GM19463 (cell line): ENCODE measurements at regions not wholly inside any gene's neighbourhood (a gene's known extent, or its start where the extent isn't known, plus 50 kb on each side); places are given as distances from the start of the nearest gene placed in this dataset.

Experiments
- ATAC-seq: cut with Tn5 transposase; IDR thresholded peaks from one replicate; pipeline ENCODE4 v1.9.1; 2021; ENCODE audit warnings: mild to moderate bottlenecking, moderate library complexity; ENCODE audit not compliant: unreplicated experiment

DNA sequence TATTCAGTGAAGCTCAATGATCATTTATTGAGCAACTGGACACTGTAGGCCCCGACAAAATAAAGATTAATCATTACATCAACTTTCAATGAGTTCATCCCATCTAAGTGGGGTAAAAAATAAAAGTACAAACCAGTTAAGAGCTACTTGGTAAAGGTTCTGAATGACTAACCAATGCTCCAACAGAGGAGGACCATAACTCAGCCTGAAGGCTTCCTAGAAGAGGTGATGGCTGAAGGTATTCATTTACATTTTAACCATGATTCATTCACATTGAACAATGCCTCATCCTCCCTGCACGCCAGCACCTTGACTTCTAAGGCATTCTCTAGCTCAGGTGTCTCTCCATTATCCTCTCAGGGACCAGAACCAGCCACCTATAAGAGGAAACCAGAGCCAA, 201.4 kb downstream of the ZNF462 start:
- no peak for ATAC-seq

DNA sequence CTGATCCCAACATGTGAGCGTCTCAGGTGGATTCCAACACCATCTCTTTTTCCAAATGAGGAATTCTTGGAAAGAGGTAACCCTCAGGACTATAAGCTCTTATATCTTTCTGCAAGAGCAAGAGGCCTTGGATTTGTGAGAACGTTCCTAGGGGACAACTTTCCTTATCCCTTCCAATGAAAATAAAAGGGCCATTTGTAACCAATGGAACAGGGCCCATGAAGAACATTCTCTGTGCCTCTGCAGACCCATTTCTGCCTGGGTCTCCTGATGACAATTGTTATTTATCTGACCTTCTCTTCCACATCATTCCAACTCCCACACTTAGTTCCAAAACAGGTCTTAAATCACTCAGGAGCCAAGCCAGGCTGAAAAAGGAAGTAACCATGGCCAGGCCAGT, 202.6 kb downstream of the ZNF462 start:
- no peak for ATAC-seq

DNA sequence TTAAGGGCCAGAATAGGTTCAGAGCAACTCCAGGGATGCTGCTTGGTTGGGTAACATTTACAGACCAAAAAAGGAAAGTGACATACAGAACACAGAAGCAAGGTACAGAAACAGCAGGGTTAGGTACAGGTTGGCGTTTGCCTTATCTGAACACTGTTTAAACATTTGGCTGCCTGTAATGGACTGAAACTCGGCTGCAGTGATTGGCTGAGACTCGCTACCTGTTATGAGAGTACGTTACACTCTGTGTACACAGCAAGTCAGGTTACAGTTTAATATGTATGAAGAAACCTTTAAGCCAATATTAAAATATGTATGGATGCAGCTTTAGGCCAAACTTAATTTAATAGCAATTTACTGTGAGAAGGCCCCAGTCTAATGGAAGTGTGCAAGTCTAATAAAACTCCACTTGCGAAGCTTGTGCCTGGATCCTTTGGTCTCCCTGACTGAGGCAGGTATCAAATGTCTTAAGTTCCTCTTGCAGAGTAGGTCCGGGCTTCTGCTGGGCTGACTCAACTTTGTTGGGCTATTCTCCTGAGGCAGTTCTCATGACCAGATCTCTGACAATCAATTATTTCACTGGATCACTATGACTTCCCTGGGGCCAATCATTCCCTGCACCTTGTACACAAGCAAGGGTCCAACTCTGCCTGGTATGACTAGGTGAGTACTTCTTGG, 204.9 kb downstream of the ZNF462 start:
- ATAC-seq: no peak

DNA sequence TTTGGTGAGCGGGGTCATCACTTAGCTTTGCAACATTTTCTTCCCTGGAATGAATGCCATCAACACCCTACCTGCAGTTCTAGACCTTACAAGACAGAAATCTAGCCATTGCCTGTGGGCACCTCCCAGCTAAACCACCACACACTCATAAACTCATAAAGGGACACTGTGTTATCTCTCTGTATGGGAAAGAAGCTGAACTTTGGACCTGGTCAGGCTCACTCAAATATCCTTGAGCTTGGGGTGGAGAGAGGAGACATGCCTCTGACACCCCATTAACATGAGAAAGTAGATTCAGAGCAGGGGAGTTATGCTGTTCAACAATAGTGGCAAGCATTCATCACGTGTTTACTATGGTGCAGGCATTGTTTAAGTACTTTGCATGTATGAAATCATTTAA, 205.6 kb downstream of the ZNF462 start:
- no peak for ATAC-seq

DNA sequence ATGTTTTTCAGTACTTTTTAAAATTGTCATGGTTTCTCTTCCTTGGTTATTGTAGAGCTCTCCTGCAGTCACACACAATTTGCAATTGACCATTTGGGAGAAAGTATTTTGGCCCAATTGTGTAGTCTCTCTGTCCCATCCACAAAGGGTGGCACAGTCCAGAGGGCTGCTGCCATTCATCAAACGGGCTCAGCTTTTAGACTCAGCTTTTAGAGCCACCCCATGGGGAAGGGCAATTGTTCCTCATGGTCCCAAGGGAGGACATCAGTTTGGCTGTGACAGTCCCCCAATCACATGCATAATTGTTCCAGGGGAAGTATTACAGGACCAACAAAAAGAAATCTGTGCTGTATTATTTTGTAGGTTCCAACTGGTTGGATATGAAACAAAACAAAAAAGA, 207.6 kb downstream of the ZNF462 start:
- no peak for ATAC-seq

DNA sequence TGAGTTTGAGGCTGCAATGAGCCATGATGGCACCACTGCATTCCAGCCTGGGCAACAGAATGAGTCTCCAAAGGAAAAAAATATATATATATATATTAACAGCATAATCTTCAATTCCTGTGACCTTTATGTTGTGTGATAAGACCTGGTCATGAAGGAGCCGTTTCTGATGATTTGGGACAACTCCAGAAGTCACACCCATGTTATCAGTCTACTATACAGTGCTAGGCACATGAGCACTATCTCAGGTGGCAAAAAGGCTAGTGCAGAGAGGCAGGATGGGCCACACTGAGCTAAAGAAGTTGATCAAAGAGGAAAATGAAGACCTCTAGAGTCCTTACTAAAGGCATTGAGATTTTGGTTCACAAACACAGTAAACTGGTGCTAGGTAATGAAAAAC, 205.0 kb upstream of the RAD23B start:
- no peak for ATAC-seq

DNA sequence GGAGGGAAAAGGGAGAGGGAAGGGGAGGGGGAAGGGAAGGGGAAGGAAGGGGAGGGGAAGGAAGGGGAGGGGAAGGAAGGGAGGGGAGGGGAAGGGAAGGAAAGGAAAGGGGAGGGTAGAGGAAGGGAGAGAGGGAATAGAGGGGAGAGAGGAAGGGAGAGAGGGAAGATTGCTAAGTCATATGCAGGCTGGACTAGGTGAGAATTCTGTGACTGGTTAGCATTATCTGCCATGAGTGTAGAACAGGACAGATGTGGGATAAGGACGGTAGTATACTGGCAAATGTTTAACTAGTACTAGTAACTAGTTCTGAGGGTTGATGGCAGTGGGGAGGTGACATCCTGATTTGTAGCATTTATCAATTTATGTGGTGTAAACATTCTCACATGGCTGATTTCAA, 203.5 kb upstream of the RAD23B start:
- no peak for ATAC-seq

DNA sequence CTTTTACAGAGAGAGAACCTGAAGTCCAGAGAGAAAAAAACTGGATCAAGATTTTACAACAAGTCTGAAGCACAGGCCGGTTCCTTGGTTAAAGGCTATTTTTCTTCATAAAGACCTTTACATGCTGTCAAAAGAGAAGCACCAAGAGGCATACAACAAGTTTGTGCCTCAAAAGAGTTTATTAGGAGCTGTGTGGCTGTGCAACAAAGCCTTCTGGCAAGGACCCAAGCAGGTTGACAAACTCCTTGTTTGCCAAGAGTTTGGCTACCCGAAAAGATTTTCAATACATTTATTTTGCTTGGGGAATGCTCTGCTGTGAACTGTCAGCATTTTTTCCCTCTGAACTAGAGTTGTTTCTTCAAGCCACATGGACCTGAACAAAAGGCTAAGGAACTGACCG, 202.9 kb upstream of the RAD23B start:
- no peak for ATAC-seq

DNA sequence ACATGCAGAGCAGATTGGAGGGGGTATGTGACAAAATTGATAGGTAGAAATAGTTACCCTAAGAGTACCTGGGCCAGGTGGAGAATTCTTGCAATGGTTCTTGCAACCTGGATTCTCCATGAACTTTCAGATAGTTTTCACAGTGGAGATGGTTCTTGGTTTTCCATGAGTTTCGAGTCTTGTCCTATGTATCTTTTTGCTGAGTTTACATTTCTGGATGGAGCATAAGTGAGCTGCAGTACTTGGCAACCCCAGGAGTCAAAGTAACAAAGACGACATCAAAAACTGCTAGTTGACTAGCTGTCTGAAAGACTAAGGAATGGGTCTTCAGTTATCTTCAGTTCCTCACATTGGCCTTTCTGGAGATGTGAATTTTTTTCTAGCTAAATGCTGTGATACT, 196.6 kb upstream of the RAD23B start:
- ATAC-seq: no peak

DNA sequence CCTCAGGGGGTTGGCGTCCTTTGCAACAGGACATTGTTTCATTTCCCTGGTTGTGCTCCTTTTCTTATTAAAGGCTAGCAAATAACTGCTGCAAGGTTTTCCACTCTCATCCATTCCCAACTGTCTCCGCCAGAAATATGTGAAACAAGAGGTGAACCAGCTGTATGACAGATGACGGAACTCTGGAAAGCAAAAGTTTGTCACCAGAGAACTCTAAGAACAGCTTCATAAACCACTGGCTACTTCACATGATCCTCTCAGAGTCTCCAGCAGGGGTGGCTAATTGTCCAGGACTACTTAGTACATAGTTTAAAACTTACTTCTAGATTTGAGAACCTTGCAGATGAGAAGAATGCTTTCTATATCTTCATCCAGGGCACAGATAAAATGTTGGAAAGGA, 195.9 kb upstream of the RAD23B start:
- ATAC-seq: no peak

DNA sequence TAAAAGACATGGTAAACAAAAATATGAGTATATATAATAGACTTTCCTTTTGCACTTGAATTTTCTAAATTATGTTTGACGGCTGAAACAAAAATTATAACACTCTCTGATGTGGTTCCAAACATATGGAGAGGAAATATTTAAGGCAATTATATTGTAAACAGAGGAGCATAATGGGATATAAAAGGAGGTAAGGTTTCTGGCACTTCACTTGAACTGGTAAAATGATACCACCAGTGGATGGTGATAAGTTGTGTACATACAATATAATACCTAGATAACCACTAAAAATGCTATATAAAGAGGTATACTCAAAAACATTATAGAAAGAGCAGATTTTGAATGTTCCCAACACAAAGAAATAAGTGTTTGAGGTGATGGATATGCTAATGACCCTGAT, 192.9 kb upstream of the RAD23B start:
- no peak for ATAC-seq

DNA sequence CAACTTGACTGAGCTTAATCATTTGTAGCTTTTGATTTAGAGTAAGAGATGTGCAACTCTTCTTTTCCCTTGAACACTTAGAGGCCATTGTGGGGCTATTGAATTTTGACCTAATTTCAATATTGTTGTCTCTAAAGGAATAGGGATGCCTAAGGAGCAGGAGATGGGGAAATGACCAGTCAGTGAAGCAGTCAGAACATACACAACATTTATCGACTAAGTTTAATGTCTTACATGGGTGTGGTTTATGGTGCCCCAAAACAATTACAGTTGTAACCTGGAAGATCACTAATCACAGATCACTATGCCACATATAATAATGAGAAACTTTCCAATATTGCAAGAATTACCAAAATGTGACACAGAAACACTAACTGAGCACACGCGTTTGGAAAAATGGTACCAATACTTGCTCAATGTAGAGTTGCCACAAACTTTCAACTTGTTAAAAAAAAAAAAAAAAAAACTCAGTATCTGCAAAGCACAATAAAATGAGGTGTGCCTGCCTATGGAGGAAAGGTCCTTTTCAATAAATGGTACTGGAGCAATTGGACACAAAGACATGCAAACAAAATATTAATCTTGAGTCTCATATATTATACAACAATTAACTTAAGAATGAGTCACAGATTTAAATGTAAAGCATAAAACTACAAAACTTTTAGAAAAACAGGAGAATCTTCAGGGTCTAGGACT, 189.6 kb upstream of the RAD23B start:
- ATAC-seq: no peak

DNA sequence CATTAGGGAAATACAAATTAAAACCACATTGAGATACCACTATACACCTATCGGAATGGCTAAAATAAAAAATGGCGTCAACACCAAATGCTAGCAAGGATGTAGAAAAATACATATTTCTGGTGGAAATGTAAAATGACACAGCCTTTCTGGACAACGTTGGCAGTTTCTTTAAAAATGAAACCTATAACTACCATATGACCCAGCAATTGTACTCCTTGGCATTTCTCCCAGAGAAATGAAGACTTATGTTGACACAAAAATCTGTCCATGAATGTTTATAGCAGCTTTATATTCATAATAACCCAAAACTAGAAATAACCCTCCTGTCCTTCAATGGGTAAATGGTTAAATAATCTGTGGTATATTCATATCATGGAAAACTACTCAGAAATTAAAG, 188.7 kb upstream of the RAD23B start:
- ATAC-seq: no peak

DNA sequence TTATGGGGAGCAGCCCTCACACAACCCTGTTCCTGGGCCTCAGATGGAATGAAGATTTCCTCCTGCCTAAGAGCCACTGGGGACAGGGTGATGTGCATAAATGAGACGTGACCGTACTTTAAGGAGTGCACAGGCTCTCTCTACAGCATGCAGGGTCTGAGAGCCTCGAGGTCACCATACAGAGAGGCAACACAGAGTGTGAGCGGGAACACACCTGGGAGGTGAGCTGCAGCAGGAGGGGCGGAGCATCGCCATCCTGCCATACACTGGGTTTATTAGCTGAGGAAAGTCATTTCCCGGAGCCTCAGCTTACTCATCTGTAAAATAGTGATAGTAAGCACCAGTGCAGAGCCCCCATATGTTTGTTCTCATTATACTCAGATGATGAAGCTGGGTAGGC, 182.5 kb upstream of the RAD23B start:
- no peak for ATAC-seq

DNA sequence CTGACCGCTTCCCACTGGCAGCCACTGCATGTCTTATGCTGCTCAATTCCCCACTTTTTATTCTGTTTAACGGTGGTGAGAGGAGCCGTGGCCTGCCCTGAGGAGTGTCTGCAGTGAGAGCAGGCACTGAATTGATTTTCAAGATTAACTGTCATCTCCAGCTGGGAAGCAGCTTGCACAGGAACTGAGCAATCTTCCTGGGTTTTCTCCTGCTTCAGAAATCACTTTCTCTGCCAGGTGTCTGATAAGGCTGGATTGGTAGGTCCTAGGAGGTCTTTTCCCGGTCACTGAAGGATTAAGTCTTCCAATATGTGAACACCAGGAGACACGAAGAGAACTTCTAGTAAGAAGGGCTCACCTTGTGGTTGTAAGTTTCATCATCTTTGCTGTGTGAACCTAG, 181.1 kb upstream of the RAD23B start:
- no peak for ATAC-seq

DNA sequence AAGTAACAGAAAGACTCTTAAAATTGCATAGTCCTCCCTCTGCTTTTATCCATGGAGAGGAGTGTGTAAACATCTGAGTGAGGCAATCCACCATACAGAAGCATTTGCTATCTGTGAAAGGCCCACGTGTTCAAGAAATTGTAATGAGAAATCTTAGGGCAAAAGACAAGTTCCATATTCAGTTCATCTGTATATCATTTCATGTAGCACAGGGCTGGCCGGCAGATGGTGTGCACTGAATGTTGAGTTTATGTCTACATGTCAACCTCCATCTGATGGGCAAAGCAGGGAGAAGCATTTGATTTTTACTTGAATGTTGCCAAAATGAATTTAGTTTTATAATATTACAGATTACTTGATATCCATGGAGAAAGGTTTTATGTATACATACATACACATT, 179.5 kb upstream of the RAD23B start:
- ATAC-seq: no peak

DNA sequence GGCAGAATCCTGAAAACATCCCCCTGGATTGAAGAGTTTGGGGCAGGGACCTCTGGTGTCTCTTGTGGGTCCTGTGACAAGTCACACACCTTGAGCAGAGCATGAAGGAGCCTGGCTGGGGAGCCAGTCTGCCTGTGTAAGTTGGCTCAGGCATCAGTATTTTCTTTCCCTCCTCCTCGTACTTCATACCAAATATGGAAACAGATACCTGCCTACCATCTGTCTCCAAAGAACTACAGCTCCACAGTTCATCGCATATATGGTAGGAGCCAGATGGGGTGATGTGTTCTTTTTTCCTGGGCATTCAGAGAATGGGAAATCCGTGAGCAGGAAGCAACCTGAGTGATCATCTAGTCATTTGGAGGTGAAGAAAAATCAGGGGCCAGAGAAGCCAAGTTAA, 177.3 kb upstream of the RAD23B start:
- ATAC-seq: no peak

DNA sequence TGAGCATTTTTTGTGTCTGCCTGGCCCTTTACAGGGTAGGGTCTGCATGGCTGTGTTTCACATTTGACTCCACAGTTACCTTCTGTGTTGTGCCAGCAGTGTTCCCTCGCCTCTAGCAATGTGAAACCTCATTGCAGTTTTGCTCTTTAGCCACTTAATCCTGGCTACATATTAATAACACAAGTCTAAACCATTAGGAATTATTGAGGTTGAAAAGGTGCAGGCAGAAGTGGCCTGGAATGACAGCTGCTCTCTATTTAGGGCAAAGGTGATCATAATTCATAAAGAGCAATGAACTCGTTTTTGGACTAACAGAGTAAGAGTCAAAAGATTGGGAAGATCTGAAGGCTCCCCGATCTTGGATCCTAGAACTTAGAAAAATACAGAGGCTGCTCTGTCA, 176.7 kb upstream of the RAD23B start:
- no peak for ATAC-seq

DNA sequence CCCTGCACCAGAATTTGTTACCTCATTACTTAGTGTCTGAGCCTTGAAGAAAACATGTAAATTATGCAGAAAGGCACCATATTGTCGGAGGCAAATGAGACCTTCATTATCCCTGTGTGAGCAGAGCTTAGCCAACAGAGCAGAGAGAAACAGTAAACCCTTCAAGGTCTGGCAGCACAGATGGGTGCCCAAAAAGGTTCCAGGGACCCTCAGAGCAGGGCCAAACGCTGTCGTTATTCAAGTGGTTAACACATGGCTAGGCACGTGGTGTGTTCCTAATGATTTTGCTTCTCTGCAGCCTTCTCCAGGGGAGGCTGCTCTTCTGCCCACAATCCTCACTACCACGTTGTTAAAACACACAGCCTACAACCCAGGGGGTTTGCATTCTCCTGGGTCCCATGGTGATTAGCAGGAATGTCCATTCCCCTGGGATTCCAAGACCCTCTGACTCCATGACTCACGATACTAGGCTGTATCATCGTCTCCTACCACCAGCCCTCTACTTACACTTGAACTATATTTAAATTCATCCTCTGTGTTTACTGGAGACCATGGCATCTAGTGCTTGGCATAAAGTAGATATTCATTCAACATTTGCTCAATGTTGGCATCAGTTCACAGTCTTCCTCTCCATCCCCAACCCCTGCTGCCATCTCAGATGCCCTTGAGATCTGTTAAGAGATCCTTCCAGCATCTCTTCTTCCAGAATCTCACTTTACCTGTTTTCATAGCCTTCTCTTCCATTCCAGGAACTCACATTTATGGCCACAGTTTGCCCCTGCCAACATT, 174.5 kb upstream of the RAD23B start:
- no peak for ATAC-seq

DNA sequence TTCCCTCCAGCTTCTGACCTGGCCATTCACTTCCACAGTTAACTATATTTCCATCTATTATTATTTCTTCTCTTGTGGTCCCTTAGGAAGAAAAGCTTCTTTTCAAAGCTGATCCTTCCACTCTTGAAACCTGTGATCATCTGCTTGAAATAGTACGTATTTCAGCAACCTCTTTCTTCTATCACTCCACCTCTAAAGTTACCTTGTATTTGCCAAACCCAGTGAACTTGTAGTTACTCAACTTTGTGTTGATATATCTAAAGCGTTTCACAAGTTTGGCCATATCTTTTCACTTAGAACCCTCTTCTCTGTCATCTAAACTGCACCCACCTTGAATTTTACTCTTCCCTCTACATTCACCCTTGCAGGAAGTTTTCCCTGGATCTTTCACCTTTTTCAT, 173.8 kb upstream of the RAD23B start:
- ATAC-seq: no peak

DNA sequence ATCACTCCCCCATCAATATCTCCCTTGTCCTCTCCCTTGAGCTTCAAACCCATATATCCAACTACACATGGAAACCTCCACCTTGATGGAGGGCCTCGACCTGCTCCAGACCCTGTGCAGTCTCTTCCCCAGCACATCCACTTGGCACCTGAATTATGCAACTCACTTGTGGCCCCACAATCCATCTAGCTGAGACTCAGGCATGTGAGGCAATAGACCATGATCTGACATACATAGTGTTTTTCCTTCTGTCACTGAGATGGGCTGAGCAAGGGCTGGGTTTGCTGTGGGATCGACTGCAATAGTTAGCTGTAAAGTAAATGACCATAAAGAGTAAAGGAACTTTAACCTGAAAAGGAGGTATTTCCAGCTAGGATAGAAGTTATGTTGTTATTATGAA, 172.9 kb upstream of the RAD23B start:
- no peak for ATAC-seq

DNA sequence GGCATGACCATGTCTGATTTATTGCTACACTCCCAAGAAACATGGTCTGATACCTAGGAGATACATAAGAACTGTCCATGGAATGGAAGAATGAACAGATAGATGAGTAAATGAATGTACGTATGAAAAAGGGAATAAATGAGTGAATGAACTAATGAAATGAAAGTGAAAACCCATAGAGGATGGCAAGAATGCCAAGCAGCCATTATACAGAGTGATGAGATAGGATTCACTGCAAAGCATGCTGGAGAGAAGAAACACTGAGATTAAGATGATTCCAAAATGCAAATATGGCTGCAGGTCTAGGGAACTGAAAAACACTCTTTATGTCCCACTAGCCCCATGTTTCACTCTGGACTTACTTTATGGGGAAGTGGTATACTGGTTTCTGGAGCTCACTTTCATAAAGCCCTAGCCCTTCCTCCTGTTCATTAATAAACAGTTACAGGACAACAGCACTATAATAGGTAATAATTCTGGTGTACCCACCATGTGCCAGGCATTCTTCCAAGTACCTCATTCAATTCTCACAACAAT, 170.3 kb upstream of the RAD23B start:
- peak; percentile 54 for ATAC-seq
